Keratinocyte (primary cell): ENCODE measurements at regions not wholly inside any gene's neighbourhood (a gene's known extent, or its start where the extent isn't known, plus 50 kb on each side); places are given as distances from the start of the nearest gene placed in this dataset.

Source experiments
- DNase-seq: peaks from one replicate; pipeline ENCODE4 v3.0.0-alpha.2; 2011; ENCODE audit warnings: low read depth, missing footprints, low spot score
- FAIRE-seq: peaks from 2 replicates; lab custom pipeline; 2011; peaks lifted over from hg19 to GRCh38; lab: Jason Lieb, UNC
- H2AFZ ChIP-seq: 2 replicates; pipeline ENCODE4 v1.6.0; 2012; ENCODE audit warnings: low read length, control low read depth, inconsistent platforms; ENCODE audit not compliant: control insufficient read depth
- H3K27ac ChIP-seq: 2 replicates; pipeline ENCODE4 v1.5.1; 2011; ENCODE audit warnings: low read length; ENCODE audit not compliant: control insufficient read depth, insufficient read depth
- H3K27me3 ChIP-seq: 3 replicates; pipeline ENCODE4 v1.6.0; 2011; ENCODE audit warnings: low read length; ENCODE audit not compliant: control insufficient read depth, insufficient read depth; ENCODE audit errors: extremely low read depth
- H3K36me3 ChIP-seq, 2 experiments: 2 replicates in 1 of 2; 3 replicates in 1 of 2; pipeline ENCODE4 v1.5.1; 2011; ENCODE audit warnings: low read length in 2 of 2, mild to moderate bottlenecking in 1 of 2; ENCODE audit not compliant: control insufficient read depth in 2 of 2, insufficient read depth in 2 of 2; ENCODE audit errors: extremely low read depth in 1 of 2
- H3K4me1 ChIP-seq: 3 replicates; pipeline ENCODE4 v1.5.1; 2011; ENCODE audit warnings: low read length; ENCODE audit not compliant: control insufficient read depth, insufficient read depth; ENCODE audit errors: extremely low read depth
- H3K4me2 ChIP-seq: 3 replicates; pipeline ENCODE4 v1.6.0; 2011; ENCODE audit warnings: low read depth, low read length; ENCODE audit not compliant: control insufficient read depth, insufficient read depth; ENCODE audit errors: extremely low read depth
- H3K4me3 ChIP-seq, 3 experiments: fragments of 200-600 bp in 1 of 3; sonication (generic) in 1 of 3; 2 replicates in 2 of 3; 3 replicates in 1 of 3; pipeline ENCODE4 v1.5.1; 2011 to 2016; ENCODE audit warnings: low read length in 3 of 3, mild to moderate bottlenecking in 3 of 3, control low read depth in 2 of 3, inconsistent platforms in 1 of 3, low read depth in 1 of 3, mixed read lengths in 1 of 3, mixed run types in 1 of 3, moderate library complexity in 1 of 3; ENCODE audit not compliant: control insufficient read depth in 2 of 3, insufficient read depth in 2 of 3; ENCODE audit errors: extremely low read depth in 1 of 3
- H3K79me2 ChIP-seq: 2 replicates; pipeline ENCODE4 v1.6.0; 2012; ENCODE audit warnings: low read length; ENCODE audit not compliant: control insufficient read depth, insufficient read depth
- H3K9ac ChIP-seq: 3 replicates; pipeline ENCODE4 v1.6.0; 2011; ENCODE audit warnings: low read length; ENCODE audit not compliant: control insufficient read depth, insufficient read depth; ENCODE audit errors: extremely low read depth
- H3K9me1 ChIP-seq: 3 replicates; pipeline ENCODE4 v1.6.0; 2011; ENCODE audit warnings: low read length; ENCODE audit not compliant: control insufficient read depth, insufficient read depth; ENCODE audit errors: extremely low read depth
- H3K9me3 ChIP-seq: 2 replicates; pipeline ENCODE4 v1.5.1; 2012; ENCODE audit warnings: low read depth, low read length; ENCODE audit not compliant: control insufficient read depth
- H4K20me1 ChIP-seq: 3 replicates; pipeline ENCODE4 v1.6.0; 2011; ENCODE audit warnings: low read length; ENCODE audit not compliant: control insufficient read depth, insufficient read depth; ENCODE audit errors: extremely low read depth
- EZH2 ChIP-seq: IDR thresholded peaks from one replicate; pipeline ENCODE4 v1.6.1; 2012; ENCODE audit warnings: inconsistent platforms, mild to moderate bottlenecking, low read length, moderate library complexity
- dilution Hi-C: fragments of 300-500 bp; cut with MboI; formaldehyde crosslinking; loops from one replicate; pipeline ENCODE4 v1.7.0; 2020; ENCODE audit warnings: low sequenced_read_pairs; ENCODE audit not compliant: extremely low pct_ligation_motif_present
- TF ChIP-seq, protein P1 (sequence below), 3 experiments: IDR thresholded peaks in 1 of 3; conservative IDR thresholded peaks in 1 of 3; optimal IDR thresholded peaks in 1 of 3; 2 replicates in 2 of 3; 3 replicates in 1 of 3; pipeline versions ENCODE3 to v1.5.1; 2011; ENCODE audit warnings: low read length in 3 of 3, mild to moderate bottlenecking in 3 of 3, moderate library complexity in 2 of 3, control low read depth in 1 of 3, inconsistent platforms in 1 of 3; ENCODE audit not compliant: insufficient read depth in 2 of 3; ENCODE audit errors: extremely low read depth in 1 of 3

DNA sequence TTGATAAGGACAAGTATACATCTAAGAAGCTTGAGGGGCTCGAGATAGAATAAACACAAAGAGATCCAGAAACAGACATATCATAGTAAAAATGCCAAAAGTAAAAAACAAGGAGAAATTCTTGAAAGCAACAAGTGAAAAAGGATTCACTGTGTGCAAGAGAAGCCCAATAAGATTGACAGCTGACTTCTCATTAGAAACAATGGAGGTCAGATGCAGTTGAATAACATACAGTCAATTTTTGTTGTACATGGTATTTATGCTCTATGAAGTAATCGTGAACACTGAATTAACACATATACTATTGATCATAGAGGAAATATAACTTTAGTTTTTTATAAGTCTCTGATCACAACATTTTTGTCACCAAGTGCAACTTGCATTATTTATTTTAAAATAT is 982.8 kb upstream of the SORCS1 start:
- H3K9me1 ChIP-seq = no peaks in the 10 kb centered on the region
- no peak overlapping the region for H3K4me3 ChIP-seq
- H4K20me1 ChIP-seq = no peaks in the 10 kb centered on the region
- H2AFZ ChIP-seq = no peak overlapping the region
- H3K36me3 ChIP-seq = no peaks in the 10 kb centered on the region
- H3K9me3 ChIP-seq = no peaks in the 10 kb centered on the region
- H3K79me2 ChIP-seq = no peaks in the 10 kb centered on the region
- no peak for DNase-seq
- no peak overlapping the region for H3K4me2 ChIP-seq
- dilution Hi-C loops = no loop called here
- no peaks in the 10 kb centered on the region for H3K27me3 ChIP-seq
- no peak for FAIRE-seq
- no peak overlapping the region for H3K9ac ChIP-seq
- no peak overlapping the region for H3K27ac ChIP-seq
- no peaks in the 10 kb centered on the region for H3K4me1 ChIP-seq
- TF ChIP-seq, protein P1, sequence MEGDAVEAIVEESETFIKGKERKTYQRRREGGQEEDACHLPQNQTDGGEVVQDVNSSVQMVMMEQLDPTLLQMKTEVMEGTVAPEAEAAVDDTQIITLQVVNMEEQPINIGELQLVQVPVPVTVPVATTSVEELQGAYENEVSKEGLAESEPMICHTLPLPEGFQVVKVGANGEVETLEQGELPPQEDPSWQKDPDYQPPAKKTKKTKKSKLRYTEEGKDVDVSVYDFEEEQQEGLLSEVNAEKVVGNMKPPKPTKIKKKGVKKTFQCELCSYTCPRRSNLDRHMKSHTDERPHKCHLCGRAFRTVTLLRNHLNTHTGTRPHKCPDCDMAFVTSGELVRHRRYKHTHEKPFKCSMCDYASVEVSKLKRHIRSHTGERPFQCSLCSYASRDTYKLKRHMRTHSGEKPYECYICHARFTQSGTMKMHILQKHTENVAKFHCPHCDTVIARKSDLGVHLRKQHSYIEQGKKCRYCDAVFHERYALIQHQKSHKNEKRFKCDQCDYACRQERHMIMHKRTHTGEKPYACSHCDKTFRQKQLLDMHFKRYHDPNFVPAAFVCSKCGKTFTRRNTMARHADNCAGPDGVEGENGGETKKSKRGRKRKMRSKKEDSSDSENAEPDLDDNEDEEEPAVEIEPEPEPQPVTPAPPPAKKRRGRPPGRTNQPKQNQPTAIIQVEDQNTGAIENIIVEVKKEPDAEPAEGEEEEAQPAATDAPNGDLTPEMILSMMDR (optimal IDR thresholded peaks at IDR 0.05 in 1 of 3, IDR thresholded peaks at IDR 0.05 in 1 of 3, conservative IDR thresholded peaks at IDR 0.05 in 1 of 3; ENCODE audit: extremely low read depth in 1 of 3, insufficient read depth in 2 of 3, low read length in 3 of 3) = no peak
- TF ChIP-seq EZH2 = no peak

DNA sequence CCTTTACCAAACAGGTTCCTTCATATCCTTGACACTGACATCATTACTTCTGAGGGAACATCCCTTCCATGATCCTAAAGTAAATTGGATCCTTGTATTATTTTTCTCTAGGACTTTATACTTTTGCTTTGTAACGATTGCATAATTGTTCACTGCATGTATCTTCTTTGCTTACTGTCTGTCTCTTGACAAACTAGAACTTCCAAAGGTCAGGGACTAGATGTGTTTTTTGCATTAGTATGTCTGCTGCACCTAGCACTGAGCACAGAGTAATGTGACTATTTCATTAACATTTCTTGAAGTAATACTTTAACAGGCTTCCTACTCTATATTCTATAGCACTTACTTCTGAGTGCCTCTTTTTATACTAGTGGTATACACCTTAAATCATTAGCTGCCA is 976.6 kb upstream of the SORCS1 start:
- Histone ChIP-seq H3K36me3 (no peaks in the 10 kb centered on the region), H3K9me1 (no peaks in the 10 kb centered on the region), H3K4me2 (no peak overlapping the region), H3K4me3 (no peak overlapping the region), H3K27me3 (no peaks in the 10 kb centered on the region), H3K79me2 (no peaks in the 10 kb centered on the region), H2AFZ (no peak overlapping the region), H4K20me1 (no peaks in the 10 kb centered on the region), H3K27ac (no peak overlapping the region), H3K9ac (no peak overlapping the region), H3K9me3 (no peaks in the 10 kb centered on the region), H3K4me1 (no peaks in the 10 kb centered on the region)
- TF ChIP-seq, protein P1 (optimal IDR thresholded peaks at IDR 0.05 in 1 of 3, IDR thresholded peaks at IDR 0.05 in 1 of 3, conservative IDR thresholded peaks at IDR 0.05 in 1 of 3; ENCODE audit: extremely low read depth in 1 of 3, insufficient read depth in 2 of 3, low read length in 3 of 3) = no peak
- no peak for TF ChIP-seq EZH2
- FAIRE-seq (no peak), DNase-seq (no peak)
- dilution Hi-C loops = no loop called here
